HepG2 (cell line): ENCODE measurements at regions not wholly inside any gene's neighbourhood (a gene's known extent, or its start where the extent isn't known, plus 50 kb on each side); places are given as distances from the start of the nearest gene placed in this dataset.

Experiments
- MIXL1 ChIP-seq: IDR thresholded peaks from 2 replicates; pipeline ENCODE4 v1.6.1; 2016
- MYC ChIP-seq: sonication (generic); formaldehyde crosslinking; IDR thresholded peaks from 2 replicates; pipeline ENCODE4 v1.9.0; 2021; ENCODE audit warnings: missing genetic modification reagents, borderline replicate concordance
- NR2F2 ChIP-seq: IDR thresholded peaks from 2 replicates; pipeline ENCODE4 v1.6.1; 2012; ENCODE audit warnings: low read depth, inconsistent platforms, borderline replicate concordance
- PTBP1 ChIP-seq: fragments of 200-400 bp; formaldehyde crosslinking; IDR thresholded peaks from 2 replicates; pipeline ENCODE4 v1.6.1; 2018; ENCODE audit warnings: low read length, low read depth; ENCODE audit not compliant: poor library complexity, severe bottlenecking
- RXRA ChIP-seq: sonication (generic); formaldehyde crosslinking; IDR thresholded peaks from 2 replicates; pipeline ENCODE4 v1.5.1; 2020; ENCODE audit warnings: missing genetic modification reagents
- TF ChIP-seq, protein P1 (sequence below): sonication (generic); formaldehyde crosslinking; IDR thresholded peaks from 2 replicates; pipeline ENCODE4 v1.5.0; 2020; ENCODE audit warnings: mild to moderate bottlenecking, missing genetic modification reagents, moderate library complexity
- TF ChIP-seq, protein P2 (sequence below): sonication (generic); formaldehyde crosslinking; IDR thresholded peaks from 2 replicates; pipeline ENCODE4 v1.5.0; 2020; ENCODE audit warnings: missing genetic modification reagents

DNA sequence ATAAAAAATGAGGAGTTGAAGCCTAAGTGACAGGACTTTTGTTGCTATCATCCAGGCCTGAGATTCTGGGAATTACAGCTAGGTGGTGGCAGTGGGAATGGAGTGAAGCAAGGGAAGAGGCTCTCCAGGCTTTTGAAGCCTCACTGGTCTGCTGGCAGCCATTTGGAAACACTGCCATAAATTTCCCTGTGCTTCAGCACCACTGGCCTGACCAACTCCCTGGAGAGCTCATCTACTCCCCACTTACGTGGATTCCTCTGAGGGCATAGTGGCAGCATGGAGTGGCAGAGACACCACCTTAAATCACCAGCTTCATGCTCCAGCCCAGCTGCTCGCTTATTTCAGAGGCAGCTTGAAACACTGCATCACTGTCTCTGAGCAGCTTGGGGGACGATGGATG lies 518.2 kb downstream of the TLR4 start:
- TF ChIP-seq NR2F2 (no peak), MIXL1 (CRISPR knock-in tag) (no peak), MYC (CRISPR knock-in tag) (no peak), PTBP1 (no peak), RXRA (no peak)
- TF ChIP-seq, protein P1, sequence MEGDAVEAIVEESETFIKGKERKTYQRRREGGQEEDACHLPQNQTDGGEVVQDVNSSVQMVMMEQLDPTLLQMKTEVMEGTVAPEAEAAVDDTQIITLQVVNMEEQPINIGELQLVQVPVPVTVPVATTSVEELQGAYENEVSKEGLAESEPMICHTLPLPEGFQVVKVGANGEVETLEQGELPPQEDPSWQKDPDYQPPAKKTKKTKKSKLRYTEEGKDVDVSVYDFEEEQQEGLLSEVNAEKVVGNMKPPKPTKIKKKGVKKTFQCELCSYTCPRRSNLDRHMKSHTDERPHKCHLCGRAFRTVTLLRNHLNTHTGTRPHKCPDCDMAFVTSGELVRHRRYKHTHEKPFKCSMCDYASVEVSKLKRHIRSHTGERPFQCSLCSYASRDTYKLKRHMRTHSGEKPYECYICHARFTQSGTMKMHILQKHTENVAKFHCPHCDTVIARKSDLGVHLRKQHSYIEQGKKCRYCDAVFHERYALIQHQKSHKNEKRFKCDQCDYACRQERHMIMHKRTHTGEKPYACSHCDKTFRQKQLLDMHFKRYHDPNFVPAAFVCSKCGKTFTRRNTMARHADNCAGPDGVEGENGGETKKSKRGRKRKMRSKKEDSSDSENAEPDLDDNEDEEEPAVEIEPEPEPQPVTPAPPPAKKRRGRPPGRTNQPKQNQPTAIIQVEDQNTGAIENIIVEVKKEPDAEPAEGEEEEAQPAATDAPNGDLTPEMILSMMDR (CRISPR knock-in tag), result no peak
- TF ChIP-seq, protein P2, sequence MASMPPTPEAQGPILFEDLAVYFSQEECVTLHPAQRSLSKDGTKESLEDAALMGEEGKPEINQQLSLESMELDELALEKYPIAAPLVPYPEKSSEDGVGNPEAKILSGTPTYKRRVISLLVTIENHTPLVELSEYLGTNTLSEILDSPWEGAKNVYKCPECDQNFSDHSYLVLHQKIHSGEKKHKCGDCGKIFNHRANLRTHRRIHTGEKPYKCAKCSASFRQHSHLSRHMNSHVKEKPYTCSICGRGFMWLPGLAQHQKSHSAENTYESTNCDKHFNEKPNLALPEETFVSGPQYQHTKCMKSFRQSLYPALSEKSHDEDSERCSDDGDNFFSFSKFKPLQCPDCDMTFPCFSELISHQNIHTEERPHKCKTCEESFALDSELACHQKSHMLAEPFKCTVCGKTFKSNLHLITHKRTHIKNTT (CRISPR knock-in tag), result no peak
